HepG2 (cell line): ENCODE measurements at regions not wholly inside any gene's neighbourhood (a gene's known extent, or its start where the extent isn't known, plus 50 kb on each side); places are given as distances from the start of the nearest gene placed in this dataset.

Experiments
- AGO1 ChIP-seq: fragments of 200-400 bp; formaldehyde crosslinking; IDR thresholded peaks from 2 replicates; pipeline ENCODE4 v1.6.1; 2017; ENCODE audit warnings: mild to moderate bottlenecking, low read depth, low read length, moderate library complexity; ENCODE audit not compliant: poor library complexity, severe bottlenecking
- ARNTL ChIP-seq: sonication (generic); formaldehyde crosslinking; IDR thresholded peaks from 2 replicates; pipeline ENCODE4 v1.4.0; 2020; ENCODE audit warnings: mild to moderate bottlenecking, missing genetic modification reagents
- CENPT ChIP-seq: sonication (generic); formaldehyde crosslinking; IDR thresholded peaks from 2 replicates; pipeline ENCODE4 v1.8.0; 2022; ENCODE audit warnings: low read depth, mild to moderate bottlenecking, moderate library complexity, missing genetic modification reagents
- GATAD2A ChIP-seq: IDR thresholded peaks from 2 replicates; pipeline ENCODE4 v1.6.1; 2016
- HDAC1 ChIP-seq: sonication (generic); formaldehyde crosslinking; IDR thresholded peaks from 2 replicates; pipeline ENCODE4 v1.5.1; 2020; ENCODE audit warnings: mild to moderate bottlenecking, missing genetic modification reagents
- ISL2 ChIP-seq: sonication (generic); formaldehyde crosslinking; IDR thresholded peaks from 2 replicates; pipeline ENCODE4 v1.5.0; 2020; ENCODE audit warnings: missing genetic modification reagents
- RFXANK ChIP-seq: IDR thresholded peaks from 2 replicates; pipeline ENCODE4 v1.6.1; 2016
- SMAD9 ChIP-seq: sonication (generic); formaldehyde crosslinking; IDR thresholded peaks from 2 replicates; pipeline ENCODE4 v1.5.1; 2020; ENCODE audit warnings: mild to moderate bottlenecking, missing genetic modification reagents
- TCF12 ChIP-seq, 2 experiments: fragments of 450-650 bp in 1 of 2; sonication (generic) in 1 of 2; formaldehyde crosslinking in 1 of 2; IDR thresholded peaks; 2 replicates each; pipeline versions ENCODE4 v1.6.1 to v1.8.0; 2017 to 2022; ENCODE audit warnings: antibody characterized with exemption in 1 of 2, mild to moderate bottlenecking in 1 of 2, missing genetic modification reagents in 1 of 2, moderate library complexity in 1 of 2
- TCF7L2 ChIP-seq: IDR thresholded peaks from 2 replicates; pipeline ENCODE4 v1.6.1; 2011; ENCODE audit warnings: mild to moderate bottlenecking, low read depth, low read length, moderate library complexity
- ZBTB21 ChIP-seq: sonication (generic); formaldehyde crosslinking; IDR thresholded peaks from 2 replicates; pipeline ENCODE4 v1.4.0; 2020; ENCODE audit warnings: missing genetic modification reagents
- ZBTB42 ChIP-seq: sonication (generic); formaldehyde crosslinking; IDR thresholded peaks from 2 replicates; pipeline ENCODE4 v1.5.0; 2020; ENCODE audit warnings: mild to moderate bottlenecking, missing genetic modification reagents
- ZFP37 ChIP-seq: sonication (generic); formaldehyde crosslinking; IDR thresholded peaks from 2 replicates; pipeline ENCODE4 v1.4.0; 2020; ENCODE audit warnings: missing genetic modification reagents, borderline replicate concordance
- ZNF205 ChIP-seq: IDR thresholded peaks from 2 replicates; pipeline ENCODE4 v1.6.1; 2018; ENCODE audit warnings: missing biosample characterization, missing genetic modification reagents
- ZNF383 ChIP-seq: sonication (generic); formaldehyde crosslinking; IDR thresholded peaks from 2 replicates; pipeline ENCODE4 v1.4.0; 2020; ENCODE audit warnings: missing genetic modification reagents, mild to moderate bottlenecking, borderline replicate concordance
- ZNF7 ChIP-seq: IDR thresholded peaks from 2 replicates; pipeline ENCODE4 v1.6.1; 2016; ENCODE audit warnings: missing biosample characterization, missing genetic modification reagents
- TF ChIP-seq, protein P1 (sequence below): sonication (generic); formaldehyde crosslinking; IDR thresholded peaks from 2 replicates; pipeline ENCODE4 v1.4.0; 2020; ENCODE audit warnings: missing genetic modification reagents, mild to moderate bottlenecking, borderline replicate concordance
- TF ChIP-seq, protein P2 (sequence below): IDR thresholded peaks from 2 replicates; pipeline ENCODE4 v1.6.1; 2012; ENCODE audit warnings: inconsistent platforms
- TF ChIP-seq, protein P3 (sequence below): sonication (generic); formaldehyde crosslinking; IDR thresholded peaks from 2 replicates; pipeline ENCODE4 v1.5.0; 2020; ENCODE audit warnings: missing genetic modification reagents
- TF ChIP-seq, protein P4 (sequence below): sonication (generic); IDR thresholded peaks from 2 replicates; pipeline ENCODE4 v1.6.1; 2016; ENCODE audit warnings: low read depth, borderline replicate concordance
- TF ChIP-seq, protein P5 (sequence below): sonication (generic); formaldehyde crosslinking; IDR thresholded peaks from 2 replicates; pipeline ENCODE4 v1.4.0; 2020; ENCODE audit warnings: missing genetic modification reagents, borderline replicate concordance

DNA sequence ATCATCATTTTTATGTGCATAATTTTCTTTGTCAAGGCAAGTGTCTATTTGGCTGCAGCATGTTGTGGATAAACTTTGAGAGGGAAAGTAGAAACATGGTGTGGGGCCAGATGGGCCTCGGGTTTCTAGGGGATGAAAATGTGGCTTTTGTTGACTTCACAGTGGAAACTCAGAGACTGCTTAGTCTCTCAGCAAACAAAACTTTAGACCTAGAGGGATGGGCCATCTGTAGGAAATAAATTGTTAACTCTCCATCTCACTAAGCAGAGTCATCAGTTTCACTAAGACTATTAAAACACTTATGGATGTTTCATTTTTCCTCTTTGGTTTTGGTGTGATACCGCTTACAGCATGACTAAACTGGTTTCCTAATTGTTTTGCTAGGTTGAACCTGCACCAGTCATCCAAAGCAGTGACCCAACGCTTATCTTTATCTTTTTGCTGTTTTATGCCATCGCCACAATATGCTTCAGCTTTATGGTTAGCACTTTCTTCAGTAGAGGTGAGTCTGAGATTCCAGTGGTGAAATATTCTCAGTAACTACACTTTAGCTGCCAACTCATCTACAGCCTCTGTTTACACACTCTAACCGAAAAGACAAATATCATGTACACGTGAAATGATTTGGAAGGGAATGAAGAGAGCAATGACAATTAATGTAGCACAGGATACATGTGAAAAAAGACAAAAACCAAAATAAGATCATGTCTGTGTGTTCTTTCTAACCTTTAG is 60.6 kb upstream of the CRYM start (continued):
- TF ChIP-seq, protein P1, sequence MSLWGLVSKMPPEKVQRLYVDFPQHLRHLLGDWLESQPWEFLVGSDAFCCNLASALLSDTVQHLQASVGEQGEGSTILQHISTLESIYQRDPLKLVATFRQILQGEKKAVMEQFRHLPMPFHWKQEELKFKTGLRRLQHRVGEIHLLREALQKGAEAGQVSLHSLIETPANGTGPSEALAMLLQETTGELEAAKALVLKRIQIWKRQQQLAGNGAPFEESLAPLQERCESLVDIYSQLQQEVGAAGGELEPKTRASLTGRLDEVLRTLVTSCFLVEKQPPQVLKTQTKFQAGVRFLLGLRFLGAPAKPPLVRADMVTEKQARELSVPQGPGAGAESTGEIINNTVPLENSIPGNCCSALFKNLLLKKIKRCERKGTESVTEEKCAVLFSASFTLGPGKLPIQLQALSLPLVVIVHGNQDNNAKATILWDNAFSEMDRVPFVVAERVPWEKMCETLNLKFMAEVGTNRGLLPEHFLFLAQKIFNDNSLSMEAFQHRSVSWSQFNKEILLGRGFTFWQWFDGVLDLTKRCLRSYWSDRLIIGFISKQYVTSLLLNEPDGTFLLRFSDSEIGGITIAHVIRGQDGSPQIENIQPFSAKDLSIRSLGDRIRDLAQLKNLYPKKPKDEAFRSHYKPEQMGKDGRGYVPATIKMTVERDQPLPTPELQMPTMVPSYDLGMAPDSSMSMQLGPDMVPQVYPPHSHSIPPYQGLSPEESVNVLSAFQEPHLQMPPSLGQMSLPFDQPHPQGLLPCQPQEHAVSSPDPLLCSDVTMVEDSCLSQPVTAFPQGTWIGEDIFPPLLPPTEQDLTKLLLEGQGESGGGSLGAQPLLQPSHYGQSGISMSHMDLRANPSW = no peak
- TF ChIP-seq, protein P2, sequence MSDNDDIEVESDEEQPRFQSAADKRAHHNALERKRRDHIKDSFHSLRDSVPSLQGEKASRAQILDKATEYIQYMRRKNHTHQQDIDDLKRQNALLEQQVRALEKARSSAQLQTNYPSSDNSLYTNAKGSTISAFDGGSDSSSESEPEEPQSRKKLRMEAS = peak; percentile 75
- TF ChIP-seq CENPT (no peak), GATAD2A (CRISPR knock-in tag) (peak; percentile 72), ISL2 (CRISPR knock-in tag) (peak; percentile 57; the same call in 1 of the 2 replicates), ZNF205 (CRISPR knock-in tag) (no peak), AGO1 (no peak), ZFP37 (CRISPR knock-in tag) (0 out of 2 replicates have a peak, but pooled peaks have one; percentile 6), ZNF383 (CRISPR knock-in tag) (no peak), RFXANK (0 out of 2 replicates have a peak, but pooled peaks have one; percentile 45), ZBTB42 (CRISPR knock-in tag) (no peak), HDAC1 (peak; percentile 75; the same call in 1 of the 2 replicates), ARNTL (CRISPR knock-in tag) (no peak), SMAD9 (CRISPR knock-in tag) (no peak), ZNF7 (no peak), ZBTB21 (CRISPR knock-in tag) (no peak), TCF7L2 (no peak), TCF12 (IDR thresholded peaks at IDR 0.05) (no peak), TCF12 (CRISPR knock-in tag; IDR thresholded peaks at IDR 0.05) (no peak)
- TF ChIP-seq, protein P3, sequence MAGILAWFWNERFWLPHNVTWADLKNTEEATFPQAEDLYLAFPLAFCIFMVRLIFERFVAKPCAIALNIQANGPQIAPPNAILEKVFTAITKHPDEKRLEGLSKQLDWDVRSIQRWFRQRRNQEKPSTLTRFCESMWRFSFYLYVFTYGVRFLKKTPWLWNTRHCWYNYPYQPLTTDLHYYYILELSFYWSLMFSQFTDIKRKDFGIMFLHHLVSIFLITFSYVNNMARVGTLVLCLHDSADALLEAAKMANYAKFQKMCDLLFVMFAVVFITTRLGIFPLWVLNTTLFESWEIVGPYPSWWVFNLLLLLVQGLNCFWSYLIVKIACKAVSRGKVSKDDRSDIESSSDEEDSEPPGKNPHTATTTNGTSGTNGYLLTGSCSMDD (CRISPR knock-in tag) = no peak
- TF ChIP-seq, protein P4, sequence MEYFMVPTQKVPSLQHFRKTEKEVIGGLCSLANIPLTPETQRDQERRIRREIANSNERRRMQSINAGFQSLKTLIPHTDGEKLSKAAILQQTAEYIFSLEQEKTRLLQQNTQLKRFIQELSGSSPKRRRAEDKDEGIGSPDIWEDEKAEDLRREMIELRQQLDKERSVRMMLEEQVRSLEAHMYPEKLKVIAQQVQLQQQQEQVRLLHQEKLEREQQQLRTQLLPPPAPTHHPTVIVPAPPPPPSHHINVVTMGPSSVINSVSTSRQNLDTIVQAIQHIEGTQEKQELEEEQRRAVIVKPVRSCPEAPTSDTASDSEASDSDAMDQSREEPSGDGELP = no peak
- TF ChIP-seq, protein P5, sequence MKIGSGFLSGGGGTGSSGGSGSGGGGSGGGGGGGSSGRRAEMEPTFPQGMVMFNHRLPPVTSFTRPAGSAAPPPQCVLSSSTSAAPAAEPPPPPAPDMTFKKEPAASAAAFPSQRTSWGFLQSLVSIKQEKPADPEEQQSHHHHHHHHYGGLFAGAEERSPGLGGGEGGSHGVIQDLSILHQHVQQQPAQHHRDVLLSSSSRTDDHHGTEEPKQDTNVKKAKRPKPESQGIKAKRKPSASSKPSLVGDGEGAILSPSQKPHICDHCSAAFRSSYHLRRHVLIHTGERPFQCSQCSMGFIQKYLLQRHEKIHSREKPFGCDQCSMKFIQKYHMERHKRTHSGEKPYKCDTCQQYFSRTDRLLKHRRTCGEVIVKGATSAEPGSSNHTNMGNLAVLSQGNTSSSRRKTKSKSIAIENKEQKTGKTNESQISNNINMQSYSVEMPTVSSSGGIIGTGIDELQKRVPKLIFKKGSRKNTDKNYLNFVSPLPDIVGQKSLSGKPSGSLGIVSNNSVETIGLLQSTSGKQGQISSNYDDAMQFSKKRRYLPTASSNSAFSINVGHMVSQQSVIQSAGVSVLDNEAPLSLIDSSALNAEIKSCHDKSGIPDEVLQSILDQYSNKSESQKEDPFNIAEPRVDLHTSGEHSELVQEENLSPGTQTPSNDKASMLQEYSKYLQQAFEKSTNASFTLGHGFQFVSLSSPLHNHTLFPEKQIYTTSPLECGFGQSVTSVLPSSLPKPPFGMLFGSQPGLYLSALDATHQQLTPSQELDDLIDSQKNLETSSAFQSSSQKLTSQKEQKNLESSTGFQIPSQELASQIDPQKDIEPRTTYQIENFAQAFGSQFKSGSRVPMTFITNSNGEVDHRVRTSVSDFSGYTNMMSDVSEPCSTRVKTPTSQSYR (CRISPR knock-in tag) = 0 out of 2 replicates have a peak, but pooled peaks have one; percentile 6
